Right lobe of liver (tissue), 4 donors: ENCODE measurements at regions not wholly inside any gene's neighbourhood (a gene's known extent, or its start where the extent isn't known, plus 50 kb on each side); places are given as distances from the start of the nearest gene placed in this dataset.

ENCODE experiments used
- CTCF ChIP-seq, 4 donors: fragments of 200-600 bp in 3 of 4; fragments of 450-650 bp in 1 of 4; IDR thresholded peaks; one replicate each; pipeline versions ENCODE4 v1.5.1 to v1.8.0; 2016 to 2022; ENCODE audit warnings: antibody characterized with exemption in 4 of 4, mild to moderate bottlenecking in 2 of 4
- POLR2A ChIP-seq: fragments of 450-650 bp; IDR thresholded peaks from one replicate; pipeline ENCODE4 v1.6.1; 2017; ENCODE audit warnings: antibody characterized with exemption, mild to moderate bottlenecking
- donor health status: DM: no; HTN: no; CAD: no.
- donor health status: DM: no; HTN: no; CAD: no.
- donor health status: DM: no; HTN: yes; CAD: no.

- no peak for TF ChIP-seq CTCF (IDR thresholded peaks at IDR 0.05)
- no peak for TF ChIP-seq POLR2A
Observed at GRCh38 chr5:147072622-147073021, 162.2 kb upstream of the STK32A start.
